ENCODE measurements at regions not wholly inside any gene's neighbourhood (a gene's known extent, or its start where the extent isn't known, plus 50 kb on each side); places are given as distances from the start of the nearest gene placed in this dataset.
A peak's percentile ranks its signal among the peaks of the same experiment; 100 is the strongest.

- Histone ChIP-seq H3K27me3 (ENCODE audit: control insufficient read depth in 2 of 2, insufficient read depth in 2 of 2, low read length in 2 of 2) (no peaks in the 10 kb centered on the region), H3K4me1 (ENCODE audit: control insufficient read depth in 1 of 2, insufficient read depth in 2 of 2, low read length in 2 of 2) (peaks cover 16 to 17% of the 10 kb centered on the region in 2 donors), H3K4me3 (replicated peaks in 1 of 3; ENCODE audit: low read depth in 2 of 3, low read length in 3 of 3) (no peak overlapping the region), H4K20me1 (ENCODE audit: insufficient read depth, low read length) (no peaks in the 10 kb centered on the region), H3K27ac (ENCODE audit: low read depth in 1 of 2, low read length in 2 of 2) (no peak overlapping the region), H2AFZ (ENCODE audit: insufficient read depth, low read depth, low read length, poor library complexity, severe bottlenecking) (peak overlapping the region; percentile 42), H3K36me3 (replicated peaks in 1 of 2; ENCODE audit: control insufficient read depth in 1 of 2, insufficient read depth in 2 of 2, low read length in 2 of 2) (no peaks in the 10 kb centered on the region), H3K9me3 (replicated peaks in 1 of 2; ENCODE audit: control insufficient read depth in 1 of 2, insufficient read depth in 1 of 2, low read length in 2 of 2) (peaks cover 0 to 2% of the 10 kb centered on the region in 2 donors), H3K79me2 (ENCODE audit: insufficient read depth, low read length) (no peaks in the 10 kb centered on the region), H3K4me2 (replicated peaks; ENCODE audit: extremely low read depth, low read length, poor library complexity, severe bottlenecking) (no peak overlapping the region), H3K9ac (ENCODE audit: insufficient read depth, low read length, poor library complexity, severe bottlenecking) (no peak overlapping the region)
- Mint-ChIP-seq H3K9me3 (peaks cover 0 to 2% (median 0%) of the 10 kb centered on the region in 7 donors), H3K27ac (no peak overlapping the region), H3K27me3 (ENCODE audit: low read depth in 3 of 3) (peaks cover 0 to 1% (median 0%) of the 10 kb centered on the region in 3 donors), H3K4me1 (peaks cover 32% of the 10 kb centered on the region), H3K36me3 (no peaks in the 10 kb centered on the region), H3K4me3 (no peak overlapping the region)
- intact Hi-C loops (cut with micrococcal nuclease), result no loop called here
- no peak for DNase-seq
- TF ChIP-seq CTCF (IDR thresholded peaks at IDR 0.05), result no peak
- no CpG with 5 or more reads among the region's 4 CpGs for WGBS (ENCODE audit: insufficient coverage)
Observed at GRCh38 chr3:90011596-90011995, 904.2 kb downstream of the EPHA3 start.

GRCh38 chr3:90011996-90012395 lies 904.6 kb downstream of the EPHA3 start:
- no peak for DNase-seq
- Mint-ChIP-seq H3K9me3 (peaks cover 0 to 2% (median 0%) of the 10 kb centered on the region in 7 donors), H3K4me1 (peaks cover 30% of the 10 kb centered on the region), H3K36me3 (no peaks in the 10 kb centered on the region), H3K27ac (no peak overlapping the region), H3K27me3 (ENCODE audit: low read depth in 3 of 3) (peaks cover 0 to 1% (median 0%) of the 10 kb centered on the region in 3 donors), H3K4me3 (no peak overlapping the region)
- WGBS (ENCODE audit: insufficient coverage), result no CpG with 5 or more reads among the region's 2 CpGs
- intact Hi-C loops (cut with micrococcal nuclease), result no loop called here
- Histone ChIP-seq H3K79me2 (ENCODE audit: insufficient read depth, low read length) (no peaks in the 10 kb centered on the region), H3K9ac (ENCODE audit: insufficient read depth, low read length, poor library complexity, severe bottlenecking) (no peak overlapping the region), H3K27ac (ENCODE audit: low read depth in 1 of 2, low read length in 2 of 2) (no peak overlapping the region), H3K4me3 (replicated peaks in 1 of 3; ENCODE audit: low read depth in 2 of 3, low read length in 3 of 3) (no peak overlapping the region), H2AFZ (ENCODE audit: insufficient read depth, low read depth, low read length, poor library complexity, severe bottlenecking) (no peak overlapping the region), H3K9me3 (replicated peaks in 1 of 2; ENCODE audit: control insufficient read depth in 1 of 2, insufficient read depth in 1 of 2, low read length in 2 of 2) (peaks cover 0 to 2% of the 10 kb centered on the region in 2 donors), H4K20me1 (ENCODE audit: insufficient read depth, low read length) (no peaks in the 10 kb centered on the region), H3K36me3 (replicated peaks in 1 of 2; ENCODE audit: control insufficient read depth in 1 of 2, insufficient read depth in 2 of 2, low read length in 2 of 2) (no peaks in the 10 kb centered on the region), H3K4me2 (replicated peaks; ENCODE audit: extremely low read depth, low read length, poor library complexity, severe bottlenecking) (no peak overlapping the region), H3K27me3 (ENCODE audit: control insufficient read depth in 2 of 2, insufficient read depth in 2 of 2, low read length in 2 of 2) (no peaks in the 10 kb centered on the region), H3K4me1 (ENCODE audit: control insufficient read depth in 1 of 2, insufficient read depth in 2 of 2, low read length in 2 of 2) (peaks cover 15 to 16% of the 10 kb centered on the region in 2 donors)
- TF ChIP-seq CTCF (IDR thresholded peaks at IDR 0.05), result no peak
